HG02981 (cell line): ENCODE measurements at regions not wholly inside any gene's neighbourhood (a gene's known extent, or its start where the extent isn't known, plus 50 kb on each side); places are given as distances from the start of the nearest gene placed in this dataset.
A peak's percentile ranks its signal among the peaks of the same experiment; 100 is the strongest.

Experiments used
- ATAC-seq: cut with Tn5 transposase; IDR thresholded peaks from one replicate; pipeline ENCODE4 v1.9.1; 2021; ENCODE audit warnings: mild to moderate bottlenecking, moderate library complexity; ENCODE audit not compliant: unreplicated experiment

- no peak for ATAC-seq
Observed at GRCh38 chr12:127284870-127285431, 982.0 kb upstream of the TMEM132C start.

GRCh38 chr12:127286281-127286680, 980.7 kb upstream of the TMEM132C start:
- no peak for ATAC-seq

- no peak for ATAC-seq
Observed at GRCh38 chr12:127287256-127287655, 979.7 kb upstream of the TMEM132C start.

GRCh38 chr12:127290251-127290650, 976.7 kb upstream of the TMEM132C start:
- no peak for ATAC-seq

GRCh38 chr12:127292736-127293135, 974.2 kb upstream of the TMEM132C start:
- no peak for ATAC-seq

- peak; percentile 72 for ATAC-seq
Observed at GRCh38 chr12:127293507-127294310, 973.3 kb upstream of the TMEM132C start.

- no peak for ATAC-seq
Observed at GRCh38 chr12:127294651-127295210, 972.2 kb upstream of the TMEM132C start.

GRCh38 chr12:127295630-127296029, 971.3 kb upstream of the TMEM132C start:
- no peak for ATAC-seq

- ATAC-seq, result no peak
Observed at GRCh38 chr12:127296591-127296990, 970.4 kb upstream of the TMEM132C start.

GRCh38 chr12:127297327-127297726, 969.6 kb upstream of the TMEM132C start:
- no peak for ATAC-seq

GRCh38 chr12:127300075-127300474, 966.9 kb upstream of the TMEM132C start:
- no peak for ATAC-seq

- no peak for ATAC-seq
Observed at GRCh38 chr12:127300753-127301152, 966.2 kb upstream of the TMEM132C start.

- ATAC-seq, result no peak
Observed at GRCh38 chr12:127301876-127302275, 965.1 kb upstream of the TMEM132C start.

GRCh38 chr12:127304751-127305725, 961.9 kb upstream of the TMEM132C start:
- no peak for ATAC-seq

GRCh38 chr12:127306604-127307215, 960.3 kb upstream of the TMEM132C start:
- no peak for ATAC-seq

GRCh38 chr12:127307528-127307927, 959.4 kb upstream of the TMEM132C start:
- no peak for ATAC-seq

GRCh38 chr12:127308148-127308547, 958.8 kb upstream of the TMEM132C start:
- ATAC-seq, result no peak

GRCh38 chr12:127310548-127310947, 956.4 kb upstream of the TMEM132C start:
- no peak for ATAC-seq

- ATAC-seq, result no peak
Observed at GRCh38 chr12:127311720-127312364, 955.1 kb upstream of the TMEM132C start.

GRCh38 chr12:127324681-127325080, 942.3 kb upstream of the TMEM132C start:
- ATAC-seq, result no peak
